Astrocyte (in vitro differentiated cells and primary cell): ENCODE measurements at regions not wholly inside any gene's neighbourhood (a gene's known extent, or its start where the extent isn't known, plus 50 kb on each side); places are given as distances from the start of the nearest gene placed in this dataset.
"Not testable (repeated sequence)": the region's sequence is repeated elsewhere in the genome, so short reads cannot be mapped to it uniquely, and the experiment has no call there.

Experiments used
- DNase-seq: peaks from one replicate; pipeline ENCODE4 v3.0.0-alpha.2; 2010; ENCODE audit warnings: low read depth
- FAIRE-seq: peaks from 2 replicates; lab custom pipeline; 2011; peaks lifted over from hg19 to GRCh38; lab: Jason Lieb, UNC
- H2AFZ ChIP-seq: 2 replicates; pipeline ENCODE4 v1.6.0; 2012; ENCODE audit warnings: low read depth, low read length, inconsistent platforms
- H3K27ac ChIP-seq: 2 replicates; pipeline ENCODE4 v1.5.1; 2011; ENCODE audit warnings: low read depth, low read length, inconsistent platforms
- H3K27me3 ChIP-seq: 2 replicates; pipeline ENCODE4 v1.6.0; 2011; ENCODE audit warnings: low read length, inconsistent platforms; ENCODE audit not compliant: insufficient read depth
- H3K36me3 ChIP-seq: 2 replicates; pipeline ENCODE4 v1.5.1; 2011; ENCODE audit warnings: low read length, inconsistent platforms; ENCODE audit not compliant: insufficient read depth
- H3K4me1 ChIP-seq: 2 replicates; pipeline ENCODE4 v1.5.1; 2011; ENCODE audit warnings: low read length, inconsistent platforms; ENCODE audit not compliant: insufficient read depth
- H3K4me2 ChIP-seq: 2 replicates; pipeline ENCODE4 v1.6.0; 2012; ENCODE audit warnings: low read length, inconsistent platforms
- H3K4me3 ChIP-seq: 2 replicates; pipeline ENCODE4 v1.5.1; 2011; ENCODE audit warnings: low read depth, mild to moderate bottlenecking, low read length, inconsistent platforms; ENCODE audit not compliant: insufficient read depth
- H3K79me2 ChIP-seq: 2 replicates; pipeline ENCODE4 v1.6.0; 2012; ENCODE audit warnings: mild to moderate bottlenecking, low read length, inconsistent platforms; ENCODE audit not compliant: insufficient read depth
- H3K9ac ChIP-seq: 2 replicates; pipeline ENCODE4 v1.6.0; 2012; ENCODE audit warnings: mild to moderate bottlenecking, low read length, inconsistent platforms
- H3K9me3 ChIP-seq: 2 replicates; pipeline ENCODE4 v1.5.1; 2012; ENCODE audit warnings: low read depth, mild to moderate bottlenecking, low read length, inconsistent platforms; ENCODE audit not compliant: insufficient read depth
- H4K20me1 ChIP-seq: 2 replicates; pipeline ENCODE4 v1.6.0; 2012; ENCODE audit warnings: low read length, inconsistent platforms; ENCODE audit not compliant: insufficient read depth
- H3K27ac Mint-ChIP-seq: one replicate; pipeline ENCODE4 v1.8.0; 2021; ENCODE audit warnings: mild to moderate bottlenecking, mixed read lengths; ENCODE audit not compliant: unreplicated experiment
- H3K27me3 Mint-ChIP-seq: one replicate; pipeline ENCODE4 v1.8.0; 2021; ENCODE audit warnings: low read depth, mixed read lengths; ENCODE audit not compliant: unreplicated experiment
- H3K36me3 Mint-ChIP-seq: one replicate; pipeline ENCODE4 v1.8.0; 2021; ENCODE audit warnings: low read depth, mixed read lengths; ENCODE audit not compliant: unreplicated experiment
- H3K4me1 Mint-ChIP-seq: one replicate; pipeline ENCODE4 v1.8.0; 2021; ENCODE audit warnings: low read depth, mixed read lengths; ENCODE audit not compliant: unreplicated experiment
- H3K4me3 Mint-ChIP-seq: one replicate; pipeline ENCODE4 v1.8.0; 2021; ENCODE audit warnings: mild to moderate bottlenecking, moderate library complexity, mixed read lengths; ENCODE audit not compliant: unreplicated experiment
- H3K9me3 Mint-ChIP-seq: one replicate; pipeline ENCODE4 v1.8.0; 2021; ENCODE audit warnings: mild to moderate bottlenecking, mixed read lengths; ENCODE audit not compliant: unreplicated experiment
- EZH2 ChIP-seq: IDR thresholded peaks from 2 replicates; pipeline ENCODE4 v1.6.1; 2012; ENCODE audit warnings: mild to moderate bottlenecking, low read length, inconsistent platforms; ENCODE audit not compliant: insufficient read depth
- TF ChIP-seq, protein P1 (sequence below): IDR thresholded peaks from 2 replicates; pipeline ENCODE4 v1.5.1; 2011; ENCODE audit warnings: low read depth, mild to moderate bottlenecking, inconsistent platforms, low read length, moderate library complexity; ENCODE audit not compliant: insufficient read depth

GRCh38 chr3:66555214-66555844 lies 54.5 kb upstream of the LRIG1 start:
- Mint-ChIP-seq H3K4me1 (peaks cover 13% of the 10 kb centered on the region), H3K36me3 (peaks cover 2% of the 10 kb centered on the region), H3K27me3 (no peaks in the 10 kb centered on the region), H3K4me3 (no peak overlapping the region), H3K27ac (no peak overlapping the region), H3K9me3 (peaks cover 7% of the 10 kb centered on the region)
- H2AFZ ChIP-seq = no peak overlapping the region
- no peak overlapping the region for H3K27ac ChIP-seq
- DNase-seq (no peak), FAIRE-seq (no peak)
- no peak overlapping the region for H3K4me3 ChIP-seq
- H3K79me2 ChIP-seq = no peaks in the 10 kb centered on the region
- H3K27me3 ChIP-seq = no peaks in the 10 kb centered on the region
- H3K36me3 ChIP-seq = no peaks in the 10 kb centered on the region
- H3K9me3 ChIP-seq = no peaks in the 10 kb centered on the region
- H3K9ac ChIP-seq = no peak overlapping the region
- no peaks in the 10 kb centered on the region for H3K4me1 ChIP-seq
- no peak for TF ChIP-seq EZH2
- TF ChIP-seq, protein P1, sequence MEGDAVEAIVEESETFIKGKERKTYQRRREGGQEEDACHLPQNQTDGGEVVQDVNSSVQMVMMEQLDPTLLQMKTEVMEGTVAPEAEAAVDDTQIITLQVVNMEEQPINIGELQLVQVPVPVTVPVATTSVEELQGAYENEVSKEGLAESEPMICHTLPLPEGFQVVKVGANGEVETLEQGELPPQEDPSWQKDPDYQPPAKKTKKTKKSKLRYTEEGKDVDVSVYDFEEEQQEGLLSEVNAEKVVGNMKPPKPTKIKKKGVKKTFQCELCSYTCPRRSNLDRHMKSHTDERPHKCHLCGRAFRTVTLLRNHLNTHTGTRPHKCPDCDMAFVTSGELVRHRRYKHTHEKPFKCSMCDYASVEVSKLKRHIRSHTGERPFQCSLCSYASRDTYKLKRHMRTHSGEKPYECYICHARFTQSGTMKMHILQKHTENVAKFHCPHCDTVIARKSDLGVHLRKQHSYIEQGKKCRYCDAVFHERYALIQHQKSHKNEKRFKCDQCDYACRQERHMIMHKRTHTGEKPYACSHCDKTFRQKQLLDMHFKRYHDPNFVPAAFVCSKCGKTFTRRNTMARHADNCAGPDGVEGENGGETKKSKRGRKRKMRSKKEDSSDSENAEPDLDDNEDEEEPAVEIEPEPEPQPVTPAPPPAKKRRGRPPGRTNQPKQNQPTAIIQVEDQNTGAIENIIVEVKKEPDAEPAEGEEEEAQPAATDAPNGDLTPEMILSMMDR = no peak
- no peak overlapping the region for H3K4me2 ChIP-seq
- H4K20me1 ChIP-seq = no peaks in the 10 kb centered on the region

DNA sequence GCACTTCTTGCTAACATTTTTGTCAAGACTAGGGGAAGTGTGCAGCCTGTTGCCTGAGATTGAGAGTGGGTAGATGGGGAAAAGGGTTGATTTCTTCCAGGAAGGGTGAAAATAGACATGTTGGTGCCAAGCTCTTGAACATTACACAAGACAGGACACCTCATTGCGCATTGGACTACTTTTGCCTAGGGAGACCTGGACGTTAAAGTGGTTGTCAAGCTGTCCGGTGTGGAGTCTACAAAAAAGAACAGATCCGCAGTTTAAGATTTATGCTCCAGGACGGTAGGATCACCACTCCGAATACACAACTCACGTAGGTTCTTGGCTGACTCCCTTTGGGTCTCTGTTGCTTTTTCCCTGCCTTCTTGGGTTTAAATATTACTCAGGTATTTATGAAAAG lies 56.3 kb upstream of the LRIG1 start:
- no peaks in the 10 kb centered on the region for H3K27me3 Mint-ChIP-seq

GRCh38 chr3:66559924-66560323 lies 59.1 kb upstream of the LRIG1 start:
- H3K79me2 ChIP-seq, H4K20me1 ChIP-seq, H3K27ac ChIP-seq, H3K27ac Mint-ChIP-seq, H3K27me3 Mint-ChIP-seq, DNase-seq, H3K4me1 ChIP-seq, H3K4me2 ChIP-seq, H3K9ac ChIP-seq, H3K4me1 Mint-ChIP-seq, H3K36me3 ChIP-seq, H3K9me3 ChIP-seq, H2AFZ ChIP-seq, FAIRE-seq, H3K27me3 ChIP-seq, H3K36me3 Mint-ChIP-seq, H3K4me3 ChIP-seq, H3K4me3 Mint-ChIP-seq: not testable (repeated sequence)
- H3K9me3 Mint-ChIP-seq = peaks cover 13% of the 10 kb centered on the region

More for the DNA sequence above, 56.3 kb upstream of the LRIG1 start:
- TF ChIP-seq, protein P1 = no peak
- TF ChIP-seq EZH2 = no peak
- H3K27me3 ChIP-seq = no peaks in the 10 kb centered on the region
- no peak overlapping the region for H3K4me3 ChIP-seq
- no peak overlapping the region for H3K4me2 ChIP-seq
- H3K9me3 ChIP-seq = no peaks in the 10 kb centered on the region
- H3K27ac ChIP-seq = no peak overlapping the region
- Mint-ChIP-seq H3K4me3 (no peak overlapping the region), H3K9me3 (peaks cover 13% of the 10 kb centered on the region), H3K4me1 (peaks cover 13% of the 10 kb centered on the region), H3K27ac (no peak overlapping the region), H3K36me3 (peaks cover 5% of the 10 kb centered on the region)
- no peak overlapping the region for H3K9ac ChIP-seq
- H3K79me2 ChIP-seq = no peaks in the 10 kb centered on the region
- no peaks in the 10 kb centered on the region for H3K4me1 ChIP-seq
- no peak overlapping the region for H2AFZ ChIP-seq
- DNase-seq (no peak), FAIRE-seq (no peak)
- H4K20me1 ChIP-seq = no peaks in the 10 kb centered on the region
- H3K36me3 ChIP-seq = no peaks in the 10 kb centered on the region
